ENCODE measurements at regions not wholly inside any gene's neighbourhood (a gene's known extent, or its start where the extent isn't known, plus 50 kb on each side); places are given as distances from the start of the nearest gene placed in this dataset.

DNA sequence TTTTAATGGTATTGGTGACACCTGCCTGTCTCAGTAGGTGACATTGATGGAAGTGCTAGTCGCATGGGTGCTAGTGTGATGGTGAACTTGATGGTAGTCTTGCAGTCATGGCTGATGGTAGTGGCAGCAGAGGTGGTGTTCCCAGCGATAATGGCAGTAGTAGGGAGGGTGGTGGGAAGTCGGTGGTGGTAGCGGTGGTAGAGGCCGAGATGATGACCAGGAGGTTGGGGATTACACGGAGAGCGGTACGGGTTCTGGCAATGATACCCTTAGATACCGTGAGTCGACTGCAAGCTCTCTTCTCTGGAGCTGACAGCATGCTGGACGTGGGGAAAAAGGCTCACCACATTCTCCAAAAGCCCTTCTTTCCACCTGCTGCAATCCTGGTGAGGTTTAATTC is 99.4 kb upstream of the SLC2A1 start:
- no peak for FAIRE-seq
- TF ChIP-seq, protein P1, sequence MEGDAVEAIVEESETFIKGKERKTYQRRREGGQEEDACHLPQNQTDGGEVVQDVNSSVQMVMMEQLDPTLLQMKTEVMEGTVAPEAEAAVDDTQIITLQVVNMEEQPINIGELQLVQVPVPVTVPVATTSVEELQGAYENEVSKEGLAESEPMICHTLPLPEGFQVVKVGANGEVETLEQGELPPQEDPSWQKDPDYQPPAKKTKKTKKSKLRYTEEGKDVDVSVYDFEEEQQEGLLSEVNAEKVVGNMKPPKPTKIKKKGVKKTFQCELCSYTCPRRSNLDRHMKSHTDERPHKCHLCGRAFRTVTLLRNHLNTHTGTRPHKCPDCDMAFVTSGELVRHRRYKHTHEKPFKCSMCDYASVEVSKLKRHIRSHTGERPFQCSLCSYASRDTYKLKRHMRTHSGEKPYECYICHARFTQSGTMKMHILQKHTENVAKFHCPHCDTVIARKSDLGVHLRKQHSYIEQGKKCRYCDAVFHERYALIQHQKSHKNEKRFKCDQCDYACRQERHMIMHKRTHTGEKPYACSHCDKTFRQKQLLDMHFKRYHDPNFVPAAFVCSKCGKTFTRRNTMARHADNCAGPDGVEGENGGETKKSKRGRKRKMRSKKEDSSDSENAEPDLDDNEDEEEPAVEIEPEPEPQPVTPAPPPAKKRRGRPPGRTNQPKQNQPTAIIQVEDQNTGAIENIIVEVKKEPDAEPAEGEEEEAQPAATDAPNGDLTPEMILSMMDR (IDR thresholded peaks at IDR 0.05; ENCODE audit: insufficient read depth, missing control alignments) = no peak
- no peak for DNase-seq (ENCODE audit: insufficient read length, low spot score)

DNA sequence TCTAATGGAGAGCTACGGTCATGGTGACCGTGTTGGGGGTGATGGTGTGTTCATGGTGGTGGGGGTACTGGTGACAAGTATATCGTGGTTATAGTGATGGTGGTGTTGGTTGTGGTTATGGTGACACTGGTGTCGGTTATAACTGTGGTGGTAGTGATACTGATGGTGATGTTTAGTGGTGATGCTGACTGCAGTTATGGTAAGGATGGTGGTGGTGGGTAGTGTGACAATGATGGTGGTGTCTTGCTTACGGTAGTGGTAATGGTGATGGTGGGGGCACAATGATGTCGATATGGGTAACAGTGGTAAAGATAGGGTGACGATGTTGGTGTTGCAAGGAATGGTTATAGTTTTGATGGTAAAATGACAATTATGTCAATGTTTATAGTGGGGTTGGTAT is 98.9 kb upstream of the SLC2A1 start:
- DNase-seq (ENCODE audit: insufficient read length, low spot score) (no peak), FAIRE-seq (no peak)
- TF ChIP-seq, protein P1 (IDR thresholded peaks at IDR 0.05; ENCODE audit: insufficient read depth, missing control alignments) = no peak

DNA sequence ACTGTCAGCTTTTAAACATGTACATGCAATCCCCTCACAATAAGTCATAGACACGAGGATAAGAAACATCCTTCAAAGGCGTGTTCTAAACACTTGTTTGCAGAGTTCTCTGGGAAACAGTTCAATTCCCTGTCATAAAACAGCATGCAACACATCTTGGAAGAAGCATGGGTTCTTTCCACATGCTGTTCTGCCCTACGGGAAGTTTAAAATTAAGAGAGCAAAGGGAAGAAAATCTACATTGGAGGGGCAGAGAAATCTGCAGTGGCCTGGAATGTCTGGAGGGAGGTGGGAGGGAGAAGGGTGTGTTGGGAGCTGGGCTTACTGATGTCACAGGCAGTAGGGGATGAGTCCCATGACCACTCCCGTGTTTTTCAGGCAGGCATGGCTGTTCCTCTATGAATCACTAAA is 98.3 kb upstream of the SLC2A1 start:
- DNase-seq (ENCODE audit: insufficient read length, low spot score) (no peak), FAIRE-seq (no peak)
- TF ChIP-seq, protein P1 (IDR thresholded peaks at IDR 0.05; ENCODE audit: insufficient read depth, missing control alignments) = no peak

DNA sequence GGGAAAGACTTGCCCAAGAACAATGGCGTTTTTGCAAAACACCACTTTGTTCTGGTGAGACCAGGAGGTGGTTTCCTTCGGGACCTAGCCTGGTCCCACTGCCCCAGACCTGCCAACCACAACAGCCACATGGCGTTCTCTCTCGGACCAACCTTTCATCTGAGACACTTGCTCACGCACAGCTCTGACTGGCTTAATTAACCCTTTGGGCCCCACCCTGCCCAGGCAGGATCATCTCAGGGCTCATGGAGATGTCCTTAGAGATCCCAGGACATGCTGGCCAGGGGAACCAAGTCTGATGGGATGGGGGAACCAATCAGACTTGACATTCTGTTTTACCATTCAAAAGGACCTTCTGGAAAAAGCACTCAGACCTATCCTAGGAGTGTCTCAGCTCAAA is 97.8 kb upstream of the SLC2A1 start:
- DNase-seq (ENCODE audit: insufficient read length, low spot score) = no peak
- no peak for FAIRE-seq
- TF ChIP-seq, protein P1 (IDR thresholded peaks at IDR 0.05; ENCODE audit: insufficient read depth, missing control alignments) = no peak

DNA sequence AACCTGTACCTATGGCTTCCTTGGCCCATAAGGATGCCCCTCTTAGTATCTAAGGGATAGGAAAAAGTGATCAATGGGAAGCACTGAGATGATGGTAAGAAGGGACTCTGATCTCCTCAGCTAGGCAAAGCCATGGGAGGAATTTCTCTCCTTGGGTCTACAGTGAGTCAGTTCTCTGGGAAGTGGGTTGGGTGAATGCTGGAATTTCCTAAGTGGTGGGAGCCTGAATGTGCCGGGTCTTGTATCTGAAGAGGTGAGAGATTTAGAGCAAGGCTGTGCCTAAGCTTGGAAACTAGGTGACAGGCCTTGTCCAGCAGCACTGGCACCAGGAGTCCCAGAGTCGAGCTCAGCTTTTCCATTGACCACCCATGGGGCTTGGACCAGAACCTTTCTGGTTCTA is 96.3 kb upstream of the SLC2A1 start:
- TF ChIP-seq, protein P1 (IDR thresholded peaks at IDR 0.05; ENCODE audit: insufficient read depth, missing control alignments) = no peak
- DNase-seq (ENCODE audit: insufficient read length, low spot score) = no peak
- no peak for FAIRE-seq

DNA sequence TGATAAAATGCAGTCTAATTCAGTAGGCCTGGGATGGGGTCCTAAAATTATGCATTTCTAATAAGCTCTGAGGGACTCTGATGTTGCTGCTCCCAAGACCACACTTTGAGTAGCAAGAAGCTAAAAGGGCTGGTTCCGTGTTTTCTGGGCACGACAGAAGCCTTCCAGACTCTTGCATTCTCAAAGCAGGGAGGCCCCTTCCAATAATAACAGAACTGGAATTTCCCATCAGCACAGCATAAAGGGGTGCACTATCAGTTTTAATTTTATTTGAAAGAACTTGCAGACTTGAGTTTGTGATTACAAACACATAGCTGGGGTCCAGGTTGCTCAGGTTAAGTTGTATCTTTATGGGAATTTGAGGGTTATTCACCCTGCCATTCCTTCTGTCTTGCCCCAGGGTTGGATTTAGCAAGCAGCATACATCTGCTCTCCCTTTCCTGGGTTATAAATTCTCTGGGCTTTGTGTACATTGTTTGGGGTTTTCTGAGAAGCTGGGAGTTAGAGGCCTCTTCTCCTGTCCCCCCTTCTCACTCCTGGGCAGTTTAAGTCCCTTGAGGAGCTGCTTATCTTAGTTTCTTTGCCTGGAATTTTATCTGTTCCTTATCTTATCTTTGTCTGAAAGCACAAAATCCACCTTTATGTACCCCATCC is 94.2 kb upstream of the SLC2A1 start:
- DNase-seq (ENCODE audit: insufficient read length, low spot score) = no peak
- FAIRE-seq = no peak
- TF ChIP-seq, protein P1 (IDR thresholded peaks at IDR 0.05; ENCODE audit: insufficient read depth, missing control alignments) = no peak

DNA sequence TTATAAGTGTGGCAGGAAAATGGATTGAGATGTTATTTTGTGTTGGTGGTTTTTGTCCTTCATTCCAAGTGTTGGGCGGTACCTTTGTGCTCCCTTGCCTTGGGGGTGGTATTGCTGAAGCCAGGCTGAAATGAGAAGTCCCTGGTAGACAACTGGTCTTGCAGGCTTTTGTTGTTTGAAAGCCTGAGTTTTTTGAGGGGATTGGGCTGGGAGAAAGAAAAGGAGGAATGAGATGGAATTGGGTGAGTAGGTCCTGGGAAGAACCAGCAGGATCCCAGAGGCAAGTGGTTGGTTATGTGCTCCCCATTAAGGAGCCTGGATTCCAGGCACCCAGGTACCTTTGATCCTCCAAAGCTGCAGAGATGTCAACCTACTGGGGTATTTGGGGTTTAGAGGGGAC is 93.7 kb upstream of the SLC2A1 start:
- no peak for FAIRE-seq
- no peak for DNase-seq (ENCODE audit: insufficient read length, low spot score)

More for the DNA sequence above, 93.7 kb upstream of the SLC2A1 start:
- TF ChIP-seq, protein P1 (IDR thresholded peaks at IDR 0.05; ENCODE audit: insufficient read depth, missing control alignments) = no peak

Data from D721Med (cell line).